Astrocyte (in vitro differentiated cells and primary cell): ENCODE measurements at regions not wholly inside any gene's neighbourhood (a gene's known extent, or its start where the extent isn't known, plus 50 kb on each side); places are given as distances from the start of the nearest gene placed in this dataset.

Source experiments
- DNase-seq: peaks from one replicate; pipeline ENCODE4 v3.0.0-alpha.2; 2010; ENCODE audit warnings: low read depth
- FAIRE-seq: peaks from 2 replicates; lab custom pipeline; 2011; peaks lifted over from hg19 to GRCh38; lab: Jason Lieb, UNC
- H2AFZ ChIP-seq: 2 replicates; pipeline ENCODE4 v1.6.0; 2012; ENCODE audit warnings: low read depth, low read length, inconsistent platforms
- H3K27ac ChIP-seq: 2 replicates; pipeline ENCODE4 v1.5.1; 2011; ENCODE audit warnings: low read depth, low read length, inconsistent platforms
- H3K27me3 ChIP-seq: 2 replicates; pipeline ENCODE4 v1.6.0; 2011; ENCODE audit warnings: low read length, inconsistent platforms; ENCODE audit not compliant: insufficient read depth
- H3K36me3 ChIP-seq: 2 replicates; pipeline ENCODE4 v1.5.1; 2011; ENCODE audit warnings: low read length, inconsistent platforms; ENCODE audit not compliant: insufficient read depth
- H3K4me1 ChIP-seq: 2 replicates; pipeline ENCODE4 v1.5.1; 2011; ENCODE audit warnings: low read length, inconsistent platforms; ENCODE audit not compliant: insufficient read depth
- H3K4me2 ChIP-seq: 2 replicates; pipeline ENCODE4 v1.6.0; 2012; ENCODE audit warnings: low read length, inconsistent platforms
- H3K4me3 ChIP-seq: 2 replicates; pipeline ENCODE4 v1.5.1; 2011; ENCODE audit warnings: low read depth, mild to moderate bottlenecking, low read length, inconsistent platforms; ENCODE audit not compliant: insufficient read depth
- H3K79me2 ChIP-seq: 2 replicates; pipeline ENCODE4 v1.6.0; 2012; ENCODE audit warnings: mild to moderate bottlenecking, low read length, inconsistent platforms; ENCODE audit not compliant: insufficient read depth
- H3K9ac ChIP-seq: 2 replicates; pipeline ENCODE4 v1.6.0; 2012; ENCODE audit warnings: mild to moderate bottlenecking, low read length, inconsistent platforms
- H3K9me3 ChIP-seq: 2 replicates; pipeline ENCODE4 v1.5.1; 2012; ENCODE audit warnings: low read depth, mild to moderate bottlenecking, low read length, inconsistent platforms; ENCODE audit not compliant: insufficient read depth
- H4K20me1 ChIP-seq: 2 replicates; pipeline ENCODE4 v1.6.0; 2012; ENCODE audit warnings: low read length, inconsistent platforms; ENCODE audit not compliant: insufficient read depth
- H3K27ac Mint-ChIP-seq: one replicate; pipeline ENCODE4 v1.8.0; 2021; ENCODE audit warnings: mild to moderate bottlenecking, mixed read lengths; ENCODE audit not compliant: unreplicated experiment
- H3K27me3 Mint-ChIP-seq: one replicate; pipeline ENCODE4 v1.8.0; 2021; ENCODE audit warnings: low read depth, mixed read lengths; ENCODE audit not compliant: unreplicated experiment
- H3K36me3 Mint-ChIP-seq: one replicate; pipeline ENCODE4 v1.8.0; 2021; ENCODE audit warnings: low read depth, mixed read lengths; ENCODE audit not compliant: unreplicated experiment
- H3K4me1 Mint-ChIP-seq: one replicate; pipeline ENCODE4 v1.8.0; 2021; ENCODE audit warnings: low read depth, mixed read lengths; ENCODE audit not compliant: unreplicated experiment
- H3K4me3 Mint-ChIP-seq: one replicate; pipeline ENCODE4 v1.8.0; 2021; ENCODE audit warnings: mild to moderate bottlenecking, moderate library complexity, mixed read lengths; ENCODE audit not compliant: unreplicated experiment
- H3K9me3 Mint-ChIP-seq: one replicate; pipeline ENCODE4 v1.8.0; 2021; ENCODE audit warnings: mild to moderate bottlenecking, mixed read lengths; ENCODE audit not compliant: unreplicated experiment
- EZH2 ChIP-seq: IDR thresholded peaks from 2 replicates; pipeline ENCODE4 v1.6.1; 2012; ENCODE audit warnings: mild to moderate bottlenecking, low read length, inconsistent platforms; ENCODE audit not compliant: insufficient read depth
- TF ChIP-seq, protein P1 (sequence below): IDR thresholded peaks from 2 replicates; pipeline ENCODE4 v1.5.1; 2011; ENCODE audit warnings: low read depth, mild to moderate bottlenecking, inconsistent platforms, low read length, moderate library complexity; ENCODE audit not compliant: insufficient read depth

- no peak for FAIRE-seq
- Mint-ChIP-seq H3K9me3 (peaks cover 1% of the 10 kb centered on the region), H3K4me3 (no peak overlapping the region)
Measured at GRCh38 chr11:109071262-109071661, 350.7 kb upstream of the C11orf87 start.

DNA sequence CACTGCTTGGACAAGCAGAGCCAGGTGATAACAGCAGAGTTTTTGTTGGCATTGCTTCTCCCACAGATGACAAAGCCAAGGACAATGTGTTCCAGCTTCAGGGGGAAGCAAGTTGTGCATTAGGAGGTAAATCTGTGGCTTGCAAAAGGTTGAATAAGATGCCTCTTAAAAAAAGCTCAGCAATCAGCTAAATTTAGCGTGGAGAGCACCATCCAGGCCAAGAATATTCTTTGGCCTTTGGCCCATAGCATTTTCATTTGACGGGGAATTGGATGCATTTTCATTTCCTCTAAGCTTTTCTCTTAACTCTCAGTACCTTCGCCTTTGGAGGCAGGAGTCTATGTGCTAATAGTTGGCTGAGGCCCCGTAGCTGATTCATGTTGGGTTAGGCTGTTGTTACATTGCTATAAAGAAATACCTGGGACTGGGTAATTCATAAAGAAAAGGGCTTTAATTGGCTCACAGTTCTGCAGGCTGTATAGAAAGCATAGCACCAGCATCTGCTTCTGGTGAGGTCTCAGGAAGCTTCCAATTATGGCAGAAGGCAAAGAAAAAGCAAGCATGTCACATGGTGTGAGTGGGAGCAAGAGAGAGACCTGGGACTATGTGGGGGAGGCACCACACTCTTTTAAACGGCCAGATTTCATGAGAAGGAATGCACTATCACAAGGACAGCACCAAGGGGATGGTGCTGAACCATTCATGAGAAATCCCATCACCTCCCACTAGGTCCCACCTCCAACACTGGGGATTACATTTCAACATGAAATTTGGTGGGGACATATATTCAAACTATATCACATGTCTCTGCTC lies 350.1 kb upstream of the C11orf87 start:
- Histone ChIP-seq H3K79me2 (no peaks in the 10 kb centered on the region), H3K4me2 (peak overlapping the region; percentile 39), H3K9ac (no peak overlapping the region), H3K36me3 (no peaks in the 10 kb centered on the region), H3K9me3 (no peaks in the 10 kb centered on the region), H3K4me1 (peaks cover 5% of the 10 kb centered on the region), H4K20me1 (no peaks in the 10 kb centered on the region), H2AFZ (no peak overlapping the region), H3K4me3 (no peak overlapping the region), H3K27ac (no peak overlapping the region), H3K27me3 (no peaks in the 10 kb centered on the region)
- Mint-ChIP-seq H3K27ac (no peak overlapping the region), H3K4me1 (no peaks in the 10 kb centered on the region), H3K4me3 (no peak overlapping the region), H3K36me3 (peaks cover 2% of the 10 kb centered on the region), H3K27me3 (peaks cover 11% of the 10 kb centered on the region), H3K9me3 (peaks cover 1% of the 10 kb centered on the region)
- no peak for TF ChIP-seq EZH2
- TF ChIP-seq, protein P1, sequence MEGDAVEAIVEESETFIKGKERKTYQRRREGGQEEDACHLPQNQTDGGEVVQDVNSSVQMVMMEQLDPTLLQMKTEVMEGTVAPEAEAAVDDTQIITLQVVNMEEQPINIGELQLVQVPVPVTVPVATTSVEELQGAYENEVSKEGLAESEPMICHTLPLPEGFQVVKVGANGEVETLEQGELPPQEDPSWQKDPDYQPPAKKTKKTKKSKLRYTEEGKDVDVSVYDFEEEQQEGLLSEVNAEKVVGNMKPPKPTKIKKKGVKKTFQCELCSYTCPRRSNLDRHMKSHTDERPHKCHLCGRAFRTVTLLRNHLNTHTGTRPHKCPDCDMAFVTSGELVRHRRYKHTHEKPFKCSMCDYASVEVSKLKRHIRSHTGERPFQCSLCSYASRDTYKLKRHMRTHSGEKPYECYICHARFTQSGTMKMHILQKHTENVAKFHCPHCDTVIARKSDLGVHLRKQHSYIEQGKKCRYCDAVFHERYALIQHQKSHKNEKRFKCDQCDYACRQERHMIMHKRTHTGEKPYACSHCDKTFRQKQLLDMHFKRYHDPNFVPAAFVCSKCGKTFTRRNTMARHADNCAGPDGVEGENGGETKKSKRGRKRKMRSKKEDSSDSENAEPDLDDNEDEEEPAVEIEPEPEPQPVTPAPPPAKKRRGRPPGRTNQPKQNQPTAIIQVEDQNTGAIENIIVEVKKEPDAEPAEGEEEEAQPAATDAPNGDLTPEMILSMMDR: no peak
- peak; percentile 90 for DNase-seq
- peak; percentile 34 for FAIRE-seq

More at GRCh38 chr11:109071262-109071661, 350.7 kb upstream of the C11orf87 start:
- Mint-ChIP-seq H3K27ac (no peak overlapping the region), H3K36me3 (peaks cover 2% of the 10 kb centered on the region), H3K4me1 (no peaks in the 10 kb centered on the region), H3K27me3 (peaks cover 11% of the 10 kb centered on the region)
- TF ChIP-seq EZH2: no peak
- TF ChIP-seq, protein P1: no peak
- Histone ChIP-seq H3K4me1 (peaks cover 5% of the 10 kb centered on the region), H3K36me3 (no peaks in the 10 kb centered on the region), H3K4me3 (no peak overlapping the region), H3K27me3 (no peaks in the 10 kb centered on the region), H3K27ac (no peak overlapping the region), H3K79me2 (no peaks in the 10 kb centered on the region), H3K9ac (no peak overlapping the region), H4K20me1 (no peaks in the 10 kb centered on the region), H3K4me2 (peak overlapping the region; percentile 39), H3K9me3 (no peaks in the 10 kb centered on the region), H2AFZ (no peak overlapping the region)
- DNase-seq: no peak
